HUES6 (cell line): ENCODE measurements at regions not wholly inside any gene's neighbourhood (a gene's known extent, or its start where the extent isn't known, plus 50 kb on each side); places are given as distances from the start of the nearest gene placed in this dataset.

ENCODE experiments used
- H3K27ac ChIP-seq: 2 replicates; pipeline ENCODE4 v1.7.0; 2013; ENCODE audit warnings: low read depth, mild to moderate bottlenecking, low read length, inconsistent platforms
- H3K27me3 ChIP-seq: 2 replicates; pipeline ENCODE4 v1.6.1; 2013; ENCODE audit warnings: low read length; ENCODE audit not compliant: control insufficient read depth, insufficient read depth
- H3K36me3 ChIP-seq: 2 replicates; pipeline ENCODE4 v1.6.1; 2013; ENCODE audit warnings: low read length; ENCODE audit not compliant: control insufficient read depth, insufficient read depth
- H3K4me1 ChIP-seq: 2 replicates; pipeline ENCODE4 v1.6.1; 2013; ENCODE audit warnings: low read length; ENCODE audit not compliant: control insufficient read depth, insufficient read depth
- H3K4me3 ChIP-seq: 2 replicates; pipeline ENCODE4 v1.5.1; 2013; ENCODE audit warnings: low read depth, low read length
- H3K9ac ChIP-seq: one replicate; pipeline ENCODE4 v1.6.1; 2013; ENCODE audit warnings: mild to moderate bottlenecking, low read length
- H3K9me3 ChIP-seq: 2 replicates; pipeline ENCODE4 v1.6.1; 2013; ENCODE audit warnings: low read depth, low read length; ENCODE audit not compliant: control insufficient read depth, insufficient read depth

- no peaks in the 10 kb centered on the region for H3K9me3 ChIP-seq
- H3K4me3 ChIP-seq: no peak overlapping the region
- no peaks in the 10 kb centered on the region for H3K4me1 ChIP-seq
- H3K27me3 ChIP-seq: no peaks in the 10 kb centered on the region
- H3K9ac ChIP-seq: no peak overlapping the region
- H3K36me3 ChIP-seq: no peaks in the 10 kb centered on the region
- H3K27ac ChIP-seq: no peak overlapping the region
Measured at GRCh38 chr5:33284681-33285080, 156.1 kb upstream of the TARS1 start.

- Histone ChIP-seq H3K4me3 (no peak overlapping the region), H3K36me3 (no peaks in the 10 kb centered on the region), H3K4me1 (no peaks in the 10 kb centered on the region), H3K27ac (no peak overlapping the region), H3K9ac (no peak overlapping the region), H3K9me3 (no peaks in the 10 kb centered on the region), H3K27me3 (no peaks in the 10 kb centered on the region)
Measured at GRCh38 chr5:33287242-33287641, 153.5 kb upstream of the TARS1 start.

GRCh38 chr5:33291216-33292000, 149.4 kb upstream of the TARS1 start:
- H3K27me3 ChIP-seq: no peaks in the 10 kb centered on the region
- H3K9me3 ChIP-seq: no peaks in the 10 kb centered on the region
- no peaks in the 10 kb centered on the region for H3K36me3 ChIP-seq
- H3K4me1 ChIP-seq: no peaks in the 10 kb centered on the region; the same call in 1 of the 2 replicates
- no peak overlapping the region for H3K27ac ChIP-seq
- H3K9ac ChIP-seq: no peak overlapping the region
- no peak overlapping the region for H3K4me3 ChIP-seq

- Histone ChIP-seq H3K4me3 (no peak overlapping the region), H3K9me3 (no peaks in the 10 kb centered on the region), H3K27me3 (no peaks in the 10 kb centered on the region), H3K9ac (no peak overlapping the region), H3K27ac (no peak overlapping the region), H3K36me3 (no peaks in the 10 kb centered on the region), H3K4me1 (peaks cover 5% of the 10 kb centered on the region; the same call in 1 of the 2 replicates)
Measured at GRCh38 chr5:33297760-33298216, 143.0 kb upstream of the TARS1 start.

- Histone ChIP-seq H3K9ac (no peak overlapping the region), H3K4me3 (no peak overlapping the region), H3K9me3 (no peaks in the 10 kb centered on the region), H3K36me3 (no peaks in the 10 kb centered on the region), H3K27me3 (no peaks in the 10 kb centered on the region), H3K27ac (no peak overlapping the region), H3K4me1 (peaks cover 5% of the 10 kb centered on the region; the same call in 1 of the 2 replicates)
Measured at GRCh38 chr5:33299621-33300208, 141.1 kb upstream of the TARS1 start.

- Histone ChIP-seq H3K36me3 (no peaks in the 10 kb centered on the region), H3K9me3 (no peaks in the 10 kb centered on the region), H3K27ac (no peak overlapping the region), H3K4me3 (no peak overlapping the region), H3K27me3 (no peaks in the 10 kb centered on the region), H3K9ac (no peak overlapping the region), H3K4me1 (peaks cover 5% of the 10 kb centered on the region; the same call in 1 of the 2 replicates)
Measured at GRCh38 chr5:33300209-33300742, 140.5 kb upstream of the TARS1 start.

GRCh38 chr5:33303579-33304095, 137.1 kb upstream of the TARS1 start:
- no peak overlapping the region for H3K27ac ChIP-seq
- 0 out of 2 replicates have a peak, but pooled peaks cover 5% of the 10 kb centered on the region for H3K4me1 ChIP-seq
- H3K9ac ChIP-seq: no peak overlapping the region
- no peak overlapping the region for H3K4me3 ChIP-seq
- H3K27me3 ChIP-seq: no peaks in the 10 kb centered on the region
- H3K9me3 ChIP-seq: no peaks in the 10 kb centered on the region
- H3K36me3 ChIP-seq: no peaks in the 10 kb centered on the region

GRCh38 chr5:33304601-33305000, 136.2 kb upstream of the TARS1 start:
- Histone ChIP-seq H3K36me3 (no peaks in the 10 kb centered on the region), H3K9ac (no peak overlapping the region), H3K27ac (no peak overlapping the region), H3K4me3 (no peak overlapping the region), H3K4me1 (0 out of 2 replicates have a peak, but pooled peaks cover 2% of the 10 kb centered on the region), H3K27me3 (no peaks in the 10 kb centered on the region), H3K9me3 (no peaks in the 10 kb centered on the region)

GRCh38 chr5:33305572-33305971, 135.2 kb upstream of the TARS1 start:
- Histone ChIP-seq H3K27ac (no peak overlapping the region), H3K4me1 (no peaks in the 10 kb centered on the region), H3K36me3 (no peaks in the 10 kb centered on the region), H3K4me3 (no peak overlapping the region), H3K27me3 (no peaks in the 10 kb centered on the region), H3K9me3 (no peaks in the 10 kb centered on the region), H3K9ac (no peak overlapping the region)

GRCh38 chr5:33306758-33307157, 134.0 kb upstream of the TARS1 start:
- Histone ChIP-seq H3K36me3 (no peaks in the 10 kb centered on the region), H3K9me3 (no peaks in the 10 kb centered on the region), H3K27ac (no peak overlapping the region), H3K4me3 (no peak overlapping the region), H3K9ac (no peak overlapping the region), H3K4me1 (no peaks in the 10 kb centered on the region), H3K27me3 (no peaks in the 10 kb centered on the region)

- Histone ChIP-seq H3K27ac (no peak overlapping the region), H3K27me3 (no peaks in the 10 kb centered on the region), H3K9me3 (no peaks in the 10 kb centered on the region), H3K4me3 (no peak overlapping the region), H3K36me3 (no peaks in the 10 kb centered on the region), H3K4me1 (no peaks in the 10 kb centered on the region), H3K9ac (no peak overlapping the region)
Measured at GRCh38 chr5:33308586-33308985, 132.2 kb upstream of the TARS1 start.
